GM03348 (cell line): ENCODE measurements at regions not wholly inside any gene's neighbourhood (a gene's known extent, or its start where the extent isn't known, plus 50 kb on each side); places are given as distances from the start of the nearest gene placed in this dataset.

Experiments used
- DNase-seq: peaks from one replicate; pipeline ENCODE4 v3.0.0; 2012; ENCODE audit warnings: low spot score

GRCh38 chrX:30161043-30161442 lies 54.3 kb upstream of the MAGEB2 start:
- DNase-seq = no peak
